Panc1 (cell line): ENCODE measurements at regions not wholly inside any gene's neighbourhood (a gene's known extent, or its start where the extent isn't known, plus 50 kb on each side); places are given as distances from the start of the nearest gene placed in this dataset.

Experiments
- ATAC-seq: fragments of 200-7000 bp; cut with Tn5 transposase; 2 replicates; pipeline ENCODE4 v1.9.1; 2020; ENCODE audit warnings: mild to moderate bottlenecking, moderate library complexity
- BruUV-seq: library from RNA; stranded (reverse); fragments of 400-500 nt; replicated peaks from 2 replicates; lab custom pipeline; 2021; lab: Mats Ljungman, UMichigan
- CTCF ChIA-PET: fragments of 300-600 bp; sonication (Branson Sonifier 250); formaldehyde crosslinking; loops from one replicate; lab custom pipeline; 2022; ENCODE audit warnings: antibody characterized with exemption; lab: Charles Lee
- POLR2A ChIA-PET: fragments of 300-600 bp; sonication (Branson Sonifier 250); formaldehyde crosslinking; loops from one replicate; lab custom pipeline; 2022; ENCODE audit warnings: antibody characterized with exemption; lab: Charles Lee
- DNase-seq: peaks from one replicate; pipeline ENCODE4 v3.0.0-alpha.2; 2010; ENCODE audit warnings: low read depth, low spot score
- H3K27ac ChIP-seq: 2 replicates; pipeline ENCODE4 v1.5.1; 2011; ENCODE audit warnings: mild to moderate bottlenecking, low read length, inconsistent platforms
- H3K27me3 ChIP-seq: fragments of 200-500 bp; sonication (Bioruptor generic); 2 replicates; pipeline ENCODE4 v1.6.0; 2014; ENCODE audit warnings: low read length, inconsistent platforms; ENCODE audit not compliant: control insufficient read depth, insufficient read depth
- H3K36me3 ChIP-seq: fragments of 200-500 bp; sonication (Bioruptor generic); 2 replicates; pipeline ENCODE4 v1.5.1; 2014; ENCODE audit warnings: inconsistent platforms, mild to moderate bottlenecking, low read length, moderate library complexity; ENCODE audit not compliant: control insufficient read depth, insufficient read depth
- H3K4me1 ChIP-seq: 2 replicates; pipeline ENCODE4 v1.5.1; 2011; ENCODE audit warnings: inconsistent platforms, mild to moderate bottlenecking, low read length, moderate library complexity; ENCODE audit not compliant: control insufficient read depth, insufficient read depth
- H3K4me3 ChIP-seq, 2 experiments: 2 replicates each; pipeline ENCODE4 v1.5.1; 2011 to 2012; ENCODE audit warnings: low read depth in 2 of 2, low read length in 2 of 2, mild to moderate bottlenecking in 2 of 2, inconsistent platforms in 1 of 2, moderate library complexity in 1 of 2
- H3K9me3 ChIP-seq: fragments of 200-500 bp; sonication (Bioruptor generic); 2 replicates; pipeline ENCODE4 v1.5.1; 2014; ENCODE audit warnings: low read depth, mild to moderate bottlenecking, inconsistent platforms, low read length, moderate library complexity; ENCODE audit not compliant: control insufficient read depth, insufficient read depth
- CTCF ChIP-seq: fragments of 450-650 bp; IDR thresholded peaks from 2 replicates; pipeline ENCODE4 v1.5.1; 2017; ENCODE audit warnings: mild to moderate bottlenecking
- POLR2AphosphoS5 ChIP-seq: IDR thresholded peaks from 2 replicates; pipeline ENCODE4 v1.6.1; 2012; ENCODE audit warnings: mild to moderate bottlenecking, low read depth, low read length, moderate library complexity
- REST ChIP-seq, 2 experiments: IDR thresholded peaks; 2 replicates each; pipeline ENCODE4 v1.6.1; 2011 to 2012; ENCODE audit warnings: low read depth in 2 of 2, control low read depth in 1 of 2, low read length in 1 of 2, mild to moderate bottlenecking in 1 of 2, moderate library complexity in 1 of 2; ENCODE audit not compliant: insufficient read depth in 1 of 2
- SIN3A ChIP-seq: IDR thresholded peaks from 2 replicates; pipeline ENCODE4 v1.6.1; 2012; ENCODE audit warnings: low read depth, mild to moderate bottlenecking, low read length, moderate library complexity, borderline replicate concordance; ENCODE audit not compliant: insufficient read depth
- TCF7L2 ChIP-seq: IDR thresholded peaks from 2 replicates; pipeline ENCODE4 v1.6.1; 2011; ENCODE audit warnings: mild to moderate bottlenecking, low read depth, low read length, inconsistent platforms
- in situ Hi-C: cut with HindIII; loops from 2 replicates; pipeline ENCODE4 v1.10.0; 2016; ENCODE audit warnings: low sequenced_read_pairs, low pct_unique_long_range_greater_than_20kb
- intact Hi-C: fragments of 100-400 bp; cut with micrococcal nuclease; formaldehyde crosslinking; loops from one replicate; pipeline ENCODE4 v1.10.0; 2022; ENCODE audit not compliant: unreplicated experiment

GRCh38 chr5:123720339-123720738 lies 208.4 kb downstream of the CSNK1G3 start:
- in situ Hi-C loops = no loop called here
- intact Hi-C loops = no loop called here
- BruUV-seq = no TSS peak
- H3K9me3 ChIP-seq = peaks cover 12% of the 10 kb centered on the region; the same call in 1 of the 2 replicates
- ChIA-PET CTCF (no interaction called here), POLR2A (interaction anchor here (0.5 kb wide), 1 partner anchor 44 kb away, joined by 3 read pairs; no protein-coding TSS in a partner anchor)
- TF ChIP-seq SIN3A (no peak), REST (IDR thresholded peaks at IDR 0.05; ENCODE audit: insufficient read depth in 1 of 2, low read depth in 2 of 2, low read length in 1 of 2) (no peak), CTCF (no peak), TCF7L2 (no peak), POLR2AphosphoS5 (no peak)
- no peak overlapping the region for H3K27ac ChIP-seq
- H3K4me3 ChIP-seq = no peak overlapping the region
- no peaks in the 10 kb centered on the region for H3K36me3 ChIP-seq
- no peaks in the 10 kb centered on the region for H3K27me3 ChIP-seq
- DNase-seq (no peak), ATAC-seq (no peak)
- H3K4me1 ChIP-seq = no peaks in the 10 kb centered on the region

GRCh38 chr5:123719004-123719403 lies 207.0 kb downstream of the CSNK1G3 start:
- H3K4me3 ChIP-seq = no peak overlapping the region
- H3K27ac ChIP-seq = peak overlapping the region; percentile 41; the same call in 1 of the 2 replicates
- ChIA-PET POLR2A (no interaction called here), CTCF (no interaction called here)
- in situ Hi-C loops (no loop called here), intact Hi-C loops (no loop called here)
- TF ChIP-seq POLR2AphosphoS5 = no peak
- no peak for TF ChIP-seq CTCF
- no peak for TF ChIP-seq REST (IDR thresholded peaks at IDR 0.05; ENCODE audit: insufficient read depth in 1 of 2, low read depth in 2 of 2, low read length in 1 of 2)
- TF ChIP-seq SIN3A = no peak
- TF ChIP-seq TCF7L2 = no peak
- no peaks in the 10 kb centered on the region for H3K4me1 ChIP-seq
- ATAC-seq = no peak
- no peaks in the 10 kb centered on the region for H3K27me3 ChIP-seq
- no peaks in the 10 kb centered on the region for H3K36me3 ChIP-seq
- peaks cover 12% of the 10 kb centered on the region; the same call in 1 of the 2 replicates for H3K9me3 ChIP-seq
- DNase-seq = no peak
- BruUV-seq = no TSS peak
